ENCODE measurements at regions not wholly inside any gene's neighbourhood (a gene's known extent, or its start where the extent isn't known, plus 50 kb on each side); places are given as distances from the start of the nearest gene placed in this dataset.
A peak's percentile ranks its signal among the peaks of the same experiment; 100 is the strongest.

GRCh38 chr6:2566048-2566447, 184.7 kb downstream of the MYLK4 start:
- Histone ChIP-seq H3K4me3 (ENCODE audit: low read length) (no peak overlapping the region), H3K27ac (ENCODE audit: low read depth, low read length) (no peak overlapping the region), H3K9me3 (ENCODE audit: control insufficient read depth in 2 of 3, low read length in 3 of 3) (no peaks in the 10 kb centered on the region), H3K27me3 (ENCODE audit: control insufficient read depth in 2 of 2, insufficient read depth in 2 of 2, low read length in 2 of 2) (no peaks in the 10 kb centered on the region), H3K4me1 (ENCODE audit: control insufficient read depth in 2 of 2, insufficient read depth in 2 of 2, low read length in 2 of 2) (peaks cover 0 to 3% of the 10 kb centered on the region in 2 donors), H3K36me3 (ENCODE audit: control insufficient read depth in 2 of 3, insufficient read depth in 3 of 3, low read length in 3 of 3) (no peaks in the 10 kb centered on the region)
- DNase-seq: no peak
- Mint-ChIP-seq H3K27ac (no peak overlapping the region), H3K36me3 (no peaks in the 10 kb centered on the region), H3K4me1 (peaks cover 0 to 16% (median 8%) of the 10 kb centered on the region in 7 donors), H3K9me3 (peaks cover 0 to 15% (median 5%) of the 10 kb centered on the region in 11 donors), H3K27me3 (peaks cover 0 to 75% (median 10%) of the 10 kb centered on the region in 5 donors), H3K4me3 (no peak overlapping the region)
- ChIA-PET POLR2A (no interaction called here), CTCF (no interaction called here)
- intact Hi-C loops (cut with micrococcal nuclease): no loop called here
- no peak for ATAC-seq

GRCh38 chr6:2565499-2565898, 185.2 kb downstream of the MYLK4 start:
- peaks cover 0 to 3% of the 10 kb centered on the region in 2 donors for H3K4me1 ChIP-seq (ENCODE audit: control insufficient read depth in 2 of 2, insufficient read depth in 2 of 2, low read length in 2 of 2)
- H3K4me3 ChIP-seq (ENCODE audit: low read length): no peak overlapping the region
- peaks cover 0 to 77% (median 10%) of the 10 kb centered on the region in 5 donors for H3K27me3 Mint-ChIP-seq
- H3K27me3 ChIP-seq (ENCODE audit: control insufficient read depth in 2 of 2, insufficient read depth in 2 of 2, low read length in 2 of 2): no peaks in the 10 kb centered on the region
- no peaks in the 10 kb centered on the region for H3K36me3 ChIP-seq (ENCODE audit: control insufficient read depth in 2 of 3, insufficient read depth in 3 of 3, low read length in 3 of 3)
- CTCF ChIA-PET: no interaction called here
- no peaks in the 10 kb centered on the region for H3K36me3 Mint-ChIP-seq
- no peaks in the 10 kb centered on the region for H3K9me3 ChIP-seq (ENCODE audit: control insufficient read depth in 2 of 3, low read length in 3 of 3)
- ATAC-seq: no peak
- DNase-seq: no peak
- peaks cover 0 to 16% (median 8%) of the 10 kb centered on the region in 7 donors for H3K4me1 Mint-ChIP-seq
- H3K27ac Mint-ChIP-seq: no peak overlapping the region
- H3K4me3 Mint-ChIP-seq: no peak overlapping the region
- peaks cover 0 to 14% (median 5%) of the 10 kb centered on the region in 11 donors for H3K9me3 Mint-ChIP-seq
- POLR2A ChIA-PET: no interaction called here
- no peak overlapping the region for H3K27ac ChIP-seq (ENCODE audit: low read depth, low read length)
- intact Hi-C loops (cut with micrococcal nuclease): no loop called here

GRCh38 chr6:2563635-2564034, 187.1 kb downstream of the MYLK4 start:
- Mint-ChIP-seq H3K9me3 (peaks cover 0 to 5% (median 0%) of the 10 kb centered on the region in 11 donors), H3K36me3 (no peaks in the 10 kb centered on the region), H3K4me3 (peak overlapping the region in 1 of 10 donors; percentile 41), H3K4me1 (peaks cover 0 to 16% (median 8%) of the 10 kb centered on the region in 7 donors), H3K27ac (no peak overlapping the region), H3K27me3 (peaks cover 0 to 75% (median 10%) of the 10 kb centered on the region in 5 donors)
- Histone ChIP-seq H3K27me3 (ENCODE audit: control insufficient read depth in 2 of 2, insufficient read depth in 2 of 2, low read length in 2 of 2) (no peaks in the 10 kb centered on the region), H3K4me1 (ENCODE audit: control insufficient read depth in 2 of 2, insufficient read depth in 2 of 2, low read length in 2 of 2) (peaks cover 0 to 3% of the 10 kb centered on the region in 2 donors), H3K9me3 (ENCODE audit: control insufficient read depth in 2 of 3, low read length in 3 of 3) (no peaks in the 10 kb centered on the region), H3K4me3 (ENCODE audit: low read length) (no peak overlapping the region), H3K27ac (ENCODE audit: low read depth, low read length) (no peak overlapping the region), H3K36me3 (ENCODE audit: control insufficient read depth in 2 of 3, insufficient read depth in 3 of 3, low read length in 3 of 3) (no peaks in the 10 kb centered on the region)
- POLR2A ChIA-PET: no interaction called here
- intact Hi-C loops (cut with micrococcal nuclease): loop anchor here in 1 of 2 donors (2.0 kb wide), 1 partner anchor 21 kb away; no protein-coding TSS in a partner anchor
- CTCF ChIA-PET: no interaction called here
- DNase-seq: peak in 1 of 9 donors; percentile 30
- no peak for ATAC-seq

GRCh38 chr6:2562721-2563451, 187.8 kb downstream of the MYLK4 start:
- DNase-seq (no peak), ATAC-seq (no peak)
- no peaks in the 10 kb centered on the region for H3K27me3 ChIP-seq (ENCODE audit: control insufficient read depth in 2 of 2, insufficient read depth in 2 of 2, low read length in 2 of 2)
- peaks cover 0 to 3% of the 10 kb centered on the region in 2 donors for H3K4me1 ChIP-seq (ENCODE audit: control insufficient read depth in 2 of 2, insufficient read depth in 2 of 2, low read length in 2 of 2)
- no peak overlapping the region for H3K4me3 ChIP-seq (ENCODE audit: low read length)
- Mint-ChIP-seq H3K27ac (no peak overlapping the region), H3K4me3 (no peak overlapping the region), H3K9me3 (peaks cover 0 to 2% (median 0%) of the 10 kb centered on the region in 11 donors), H3K36me3 (no peaks in the 10 kb centered on the region), H3K4me1 (peaks cover 0 to 16% (median 8%) of the 10 kb centered on the region in 7 donors), H3K27me3 (peaks cover 0 to 76% (median 10%) of the 10 kb centered on the region in 5 donors)
- H3K36me3 ChIP-seq (ENCODE audit: control insufficient read depth in 2 of 3, insufficient read depth in 3 of 3, low read length in 3 of 3): no peaks in the 10 kb centered on the region
- intact Hi-C loops (cut with micrococcal nuclease): loop anchor here in 1 of 2 donors (2.0 kb wide), 1 partner anchor 20 kb away; no protein-coding TSS in a partner anchor
- ChIA-PET POLR2A (no interaction called here), CTCF (no interaction called here)
- no peak overlapping the region for H3K27ac ChIP-seq (ENCODE audit: low read depth, low read length)
- H3K9me3 ChIP-seq (ENCODE audit: control insufficient read depth in 2 of 3, low read length in 3 of 3): no peaks in the 10 kb centered on the region

GRCh38 chr6:2560917-2561698, 189.6 kb downstream of the MYLK4 start:
- Histone ChIP-seq H3K4me3 (ENCODE audit: low read length) (no peak overlapping the region), H3K9me3 (ENCODE audit: control insufficient read depth in 2 of 3, low read length in 3 of 3) (no peaks in the 10 kb centered on the region), H3K27ac (ENCODE audit: low read depth, low read length) (no peak overlapping the region), H3K27me3 (ENCODE audit: control insufficient read depth in 2 of 2, insufficient read depth in 2 of 2, low read length in 2 of 2) (no peaks in the 10 kb centered on the region), H3K36me3 (ENCODE audit: control insufficient read depth in 2 of 3, insufficient read depth in 3 of 3, low read length in 3 of 3) (no peaks in the 10 kb centered on the region), H3K4me1 (ENCODE audit: control insufficient read depth in 2 of 2, insufficient read depth in 2 of 2, low read length in 2 of 2) (peaks cover 0 to 3% of the 10 kb centered on the region in 2 donors)
- no peaks in the 10 kb centered on the region for H3K36me3 Mint-ChIP-seq
- CTCF ChIA-PET: no interaction called here
- no peak overlapping the region for H3K27ac Mint-ChIP-seq
- ATAC-seq: no peak
- peaks cover 0 to 16% (median 8%) of the 10 kb centered on the region in 7 donors for H3K4me1 Mint-ChIP-seq
- intact Hi-C loops (cut with micrococcal nuclease): no loop called here
- H3K9me3 Mint-ChIP-seq: peaks cover 0 to 3% (median 0%) of the 10 kb centered on the region in 11 donors
- no peak for DNase-seq
- H3K4me3 Mint-ChIP-seq: no peak overlapping the region
- peaks cover 0 to 76% (median 6%) of the 10 kb centered on the region in 5 donors for H3K27me3 Mint-ChIP-seq
- POLR2A ChIA-PET: no interaction called here

GRCh38 chr6:2560140-2560818, 190.4 kb downstream of the MYLK4 start:
- Histone ChIP-seq H3K27me3 (ENCODE audit: control insufficient read depth in 2 of 2, insufficient read depth in 2 of 2, low read length in 2 of 2) (peaks cover 0 to 2% of the 10 kb centered on the region in 2 donors), H3K4me1 (ENCODE audit: control insufficient read depth in 2 of 2, insufficient read depth in 2 of 2, low read length in 2 of 2) (peaks cover 0 to 3% of the 10 kb centered on the region in 2 donors), H3K9me3 (ENCODE audit: control insufficient read depth in 2 of 3, low read length in 3 of 3) (no peaks in the 10 kb centered on the region), H3K27ac (ENCODE audit: low read depth, low read length) (no peak overlapping the region), H3K4me3 (ENCODE audit: low read length) (no peak overlapping the region), H3K36me3 (ENCODE audit: control insufficient read depth in 2 of 3, insufficient read depth in 3 of 3, low read length in 3 of 3) (no peaks in the 10 kb centered on the region)
- H3K9me3 Mint-ChIP-seq: peaks cover 0 to 3% (median 0%) of the 10 kb centered on the region in 11 donors
- POLR2A ChIA-PET: no interaction called here
- no peaks in the 10 kb centered on the region for H3K36me3 Mint-ChIP-seq
- no peak for ATAC-seq
- CTCF ChIA-PET: no interaction called here
- no peak for DNase-seq
- H3K27me3 Mint-ChIP-seq: peaks cover 0 to 79% (median 11%) of the 10 kb centered on the region in 5 donors
- no peak overlapping the region for H3K4me3 Mint-ChIP-seq
- peaks cover 0 to 18% (median 10%) of the 10 kb centered on the region in 7 donors for H3K4me1 Mint-ChIP-seq
- intact Hi-C loops (cut with micrococcal nuclease): no loop called here
- no peak overlapping the region for H3K27ac Mint-ChIP-seq
